Upper lobe of right lung (tissue), 1 donor: ENCODE measurements at regions not wholly inside any gene's neighbourhood (a gene's known extent, or its start where the extent isn't known, plus 50 kb on each side); places are given as distances from the start of the nearest gene placed in this dataset.

Experiments
- ATAC-seq: fragments of 200-7000 bp; cut with Tn5 transposase; one replicate; pipeline ENCODE4 v1.9.1; 2020; ENCODE audit warnings: mild to moderate bottlenecking, moderate library complexity
- DNase-seq: peaks from one replicate; pipeline ENCODE4 v3.0.0-alpha.2; 2020
- H3K27ac ChIP-seq: fragments of 200-600 bp; one replicate; pipeline ENCODE4 v1.8.0; 2022
- H3K27me3 ChIP-seq: fragments of 200-600 bp; one replicate; pipeline ENCODE4 v1.8.0; 2022; ENCODE audit warnings: mild to moderate bottlenecking
- H3K36me3 ChIP-seq: fragments of 200-600 bp; one replicate; pipeline ENCODE4 v1.8.0; 2022
- H3K4me1 ChIP-seq: fragments of 200-600 bp; one replicate; pipeline ENCODE4 v1.8.0; 2022
- H3K4me3 ChIP-seq: fragments of 200-600 bp; one replicate; pipeline ENCODE4 v1.8.0; 2022; ENCODE audit warnings: mild to moderate bottlenecking
- H3K9me3 ChIP-seq: fragments of 200-600 bp; one replicate; pipeline ENCODE4 v1.8.0; 2022
- intact Hi-C: fragments of 100-400 bp; cut with DNase I; formaldehyde crosslinking; loops from one replicate; pipeline ENCODE4 v1.11.0; 2022
- TF ChIP-seq, protein P1 (sequence below): fragments of 200-600 bp; IDR thresholded peaks from one replicate; pipeline ENCODE4 v1.8.0; 2022; ENCODE audit warnings: antibody characterized with exemption
- donor health status: DM: no; HTN: yes; CAD: no; lungs with severe emphysema.

DNA sequence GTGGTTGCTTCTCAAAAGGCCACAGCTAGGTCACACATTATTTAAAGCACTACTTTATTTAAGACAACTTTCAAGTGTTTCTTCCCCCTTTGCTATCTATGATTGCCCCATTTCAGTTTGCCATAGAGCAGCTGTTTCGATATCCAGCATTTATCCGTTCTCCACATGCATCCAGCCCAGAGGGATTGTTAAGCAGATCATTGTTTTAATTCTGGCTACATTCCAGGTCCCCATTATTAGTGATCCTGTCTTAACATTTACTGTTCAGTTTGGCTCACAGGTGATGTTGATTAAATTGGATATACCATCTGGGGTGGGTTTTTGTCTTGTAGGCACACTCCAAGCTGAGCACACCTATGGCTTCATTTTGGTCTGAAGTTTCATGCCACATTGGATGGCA, 638.7 kb downstream of the ZEB2 start:
- H3K27me3 ChIP-seq = no peaks in the 10 kb centered on the region
- no peak overlapping the region for H3K4me3 ChIP-seq
- H3K4me1 ChIP-seq = no peaks in the 10 kb centered on the region
- ATAC-seq (no peak), DNase-seq (no peak)
- H3K27ac ChIP-seq = no peak overlapping the region
- intact Hi-C loops = no loop called here
- no peaks in the 10 kb centered on the region for H3K9me3 ChIP-seq
- TF ChIP-seq, protein P1, sequence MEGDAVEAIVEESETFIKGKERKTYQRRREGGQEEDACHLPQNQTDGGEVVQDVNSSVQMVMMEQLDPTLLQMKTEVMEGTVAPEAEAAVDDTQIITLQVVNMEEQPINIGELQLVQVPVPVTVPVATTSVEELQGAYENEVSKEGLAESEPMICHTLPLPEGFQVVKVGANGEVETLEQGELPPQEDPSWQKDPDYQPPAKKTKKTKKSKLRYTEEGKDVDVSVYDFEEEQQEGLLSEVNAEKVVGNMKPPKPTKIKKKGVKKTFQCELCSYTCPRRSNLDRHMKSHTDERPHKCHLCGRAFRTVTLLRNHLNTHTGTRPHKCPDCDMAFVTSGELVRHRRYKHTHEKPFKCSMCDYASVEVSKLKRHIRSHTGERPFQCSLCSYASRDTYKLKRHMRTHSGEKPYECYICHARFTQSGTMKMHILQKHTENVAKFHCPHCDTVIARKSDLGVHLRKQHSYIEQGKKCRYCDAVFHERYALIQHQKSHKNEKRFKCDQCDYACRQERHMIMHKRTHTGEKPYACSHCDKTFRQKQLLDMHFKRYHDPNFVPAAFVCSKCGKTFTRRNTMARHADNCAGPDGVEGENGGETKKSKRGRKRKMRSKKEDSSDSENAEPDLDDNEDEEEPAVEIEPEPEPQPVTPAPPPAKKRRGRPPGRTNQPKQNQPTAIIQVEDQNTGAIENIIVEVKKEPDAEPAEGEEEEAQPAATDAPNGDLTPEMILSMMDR = no peak
- H3K36me3 ChIP-seq = no peaks in the 10 kb centered on the region

DNA sequence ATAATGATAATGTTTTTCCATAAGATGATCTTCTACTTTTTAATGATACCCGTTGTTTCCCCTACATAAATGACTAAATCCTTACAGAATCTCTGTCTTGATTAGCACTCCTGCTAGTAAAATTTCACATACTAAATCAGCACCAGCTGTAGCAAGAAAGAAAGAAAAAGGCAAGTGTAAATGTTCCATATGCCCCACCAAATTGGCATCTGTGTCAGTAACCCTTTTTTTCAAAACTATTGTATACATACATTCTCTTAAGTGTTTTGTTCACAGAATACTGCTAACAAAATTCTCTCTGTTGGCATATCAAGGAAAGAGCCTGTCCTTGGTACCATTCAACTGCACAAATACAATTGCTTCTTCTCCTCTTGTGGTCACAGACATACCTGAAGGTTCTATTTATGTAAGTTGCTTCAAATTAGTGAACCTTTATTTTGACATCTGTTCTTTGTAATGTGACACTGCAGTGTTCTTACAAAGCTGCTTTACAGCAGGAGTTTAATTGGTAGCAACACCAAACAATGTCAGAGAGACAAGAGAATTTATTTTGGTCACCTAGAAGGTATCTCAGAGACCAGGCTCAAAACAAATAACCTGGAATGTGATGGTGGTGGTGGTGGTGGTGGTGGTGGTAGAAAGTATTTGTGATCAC, 641.9 kb downstream of the ZEB2 start:
- no peaks in the 10 kb centered on the region for H3K9me3 ChIP-seq
- DNase-seq = no peak
- no peak overlapping the region for H3K27ac ChIP-seq
- no peaks in the 10 kb centered on the region for H3K36me3 ChIP-seq
- no peaks in the 10 kb centered on the region for H3K27me3 ChIP-seq
- no peak overlapping the region for H3K4me3 ChIP-seq
- intact Hi-C loops = no loop called here
- ATAC-seq = no peak
- no peaks in the 10 kb centered on the region for H3K4me1 ChIP-seq
- TF ChIP-seq, protein P1 = no peak

DNA sequence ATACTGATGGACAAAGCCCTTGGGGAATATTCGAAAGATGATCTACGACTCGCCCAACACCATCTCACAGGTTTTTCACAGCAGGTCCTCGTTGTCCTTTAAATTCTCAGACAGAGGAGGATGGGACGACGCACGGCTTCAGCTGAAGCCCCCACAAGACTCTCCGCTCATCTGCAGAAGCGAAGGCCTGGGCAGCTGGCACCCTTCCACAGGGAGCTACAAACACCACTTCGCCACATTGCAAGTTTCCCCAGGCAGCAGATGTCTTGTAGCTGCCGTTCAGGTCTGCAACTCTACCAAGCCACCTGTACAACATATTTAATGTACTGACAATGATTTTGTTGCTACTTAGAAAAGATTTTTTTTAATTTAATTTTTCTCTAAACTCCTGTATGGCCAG, 642.9 kb downstream of the ZEB2 start:
- no peak for DNase-seq
- H3K27ac ChIP-seq = no peak overlapping the region
- intact Hi-C loops = no loop called here
- H3K9me3 ChIP-seq = no peaks in the 10 kb centered on the region
- H3K36me3 ChIP-seq = no peaks in the 10 kb centered on the region
- no peak overlapping the region for H3K4me3 ChIP-seq
- no peak for ATAC-seq
- TF ChIP-seq, protein P1 = no peak
- H3K4me1 ChIP-seq = no peaks in the 10 kb centered on the region
- no peaks in the 10 kb centered on the region for H3K27me3 ChIP-seq

DNA sequence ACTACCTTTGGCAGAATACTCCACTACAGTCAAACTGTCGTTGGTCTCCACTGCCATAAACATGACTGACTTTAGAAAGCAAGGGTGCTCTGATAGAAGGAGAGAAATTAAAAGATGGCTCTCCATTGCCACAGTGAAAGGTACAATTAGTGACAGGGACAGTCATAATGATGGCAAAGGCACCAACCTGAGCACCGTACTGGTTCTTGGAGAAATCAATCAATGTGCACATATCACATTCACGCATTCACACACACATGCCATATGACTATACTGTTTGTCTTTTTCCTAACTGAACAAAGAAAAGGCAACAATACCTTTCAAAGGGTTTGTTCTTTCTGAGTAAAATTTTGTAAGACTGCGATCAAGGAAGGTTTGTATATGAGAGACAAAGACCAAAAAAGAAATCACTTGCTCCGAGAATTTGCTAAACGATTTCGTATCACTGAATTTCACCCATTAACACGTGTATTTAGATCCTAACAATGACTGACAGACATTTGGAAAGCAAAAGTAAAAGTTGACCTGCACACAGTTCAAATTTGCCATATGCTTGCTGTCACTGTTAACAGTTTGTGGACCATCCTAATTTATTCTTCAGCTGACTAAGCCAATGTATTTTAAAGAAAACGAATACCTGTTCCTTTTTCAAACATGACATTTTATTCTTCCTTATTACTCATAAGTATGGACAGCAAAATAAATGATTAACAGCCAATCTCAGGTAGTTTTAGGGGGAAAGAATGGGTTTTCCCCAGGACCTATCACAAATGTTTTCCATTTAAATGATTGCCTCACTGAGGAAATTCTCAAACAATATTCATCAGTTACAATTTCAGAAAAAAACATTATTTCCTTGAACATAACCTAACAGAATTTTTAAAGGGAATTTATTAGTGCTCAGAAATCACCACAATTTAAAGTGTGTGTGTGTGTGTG, 644.4 kb downstream of the ZEB2 start:
- DNase-seq = no peak
- no peaks in the 10 kb centered on the region for H3K4me1 ChIP-seq
- TF ChIP-seq, protein P1 = no peak
- intact Hi-C loops = no loop called here
- no peaks in the 10 kb centered on the region for H3K9me3 ChIP-seq
- no peaks in the 10 kb centered on the region for H3K27me3 ChIP-seq
- H3K36me3 ChIP-seq = no peaks in the 10 kb centered on the region
- no peak overlapping the region for H3K4me3 ChIP-seq
- H3K27ac ChIP-seq = no peak overlapping the region
- no peak for ATAC-seq

DNA sequence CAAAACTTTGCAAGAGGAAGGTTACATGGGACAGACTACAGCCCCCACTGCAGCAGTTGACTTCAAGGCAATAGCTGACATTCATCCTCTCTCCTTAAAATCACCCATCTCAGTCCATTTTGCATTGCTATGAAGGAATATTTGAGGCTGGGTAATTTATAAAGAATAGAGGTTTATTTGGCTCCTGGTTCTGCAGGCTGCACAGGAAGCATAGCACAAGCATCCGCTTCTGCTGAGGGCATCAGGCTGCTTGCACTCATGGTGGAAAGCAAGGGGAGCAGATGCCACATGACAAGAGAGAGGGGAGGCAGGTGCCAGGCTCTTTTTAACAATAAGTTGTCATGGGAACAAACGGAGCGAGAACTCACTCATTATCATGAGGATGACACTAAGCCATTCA, 646.0 kb downstream of the ZEB2 start:
- Histone ChIP-seq H3K4me3 (no peak overlapping the region), H3K4me1 (no peaks in the 10 kb centered on the region), H3K27me3 (no peaks in the 10 kb centered on the region), H3K9me3 (peaks cover 4% of the 10 kb centered on the region), H3K36me3 (no peaks in the 10 kb centered on the region), H3K27ac (no peak overlapping the region)
- intact Hi-C loops = no loop called here
- ATAC-seq (no peak), DNase-seq (no peak)
- TF ChIP-seq, protein P1 = no peak
